G401 (cell line): ENCODE measurements at regions not wholly inside any gene's neighbourhood (a gene's known extent, or its start where the extent isn't known, plus 50 kb on each side); places are given as distances from the start of the nearest gene placed in this dataset.
A peak's percentile ranks its signal among the peaks of the same experiment; 100 is the strongest.

Experiments
- DNase-seq: peaks from one replicate; pipeline ENCODE4 v3.0.0-alpha.2; 2015; ENCODE audit warnings: low spot score
- in situ Hi-C: cut with HindIII; loops from 2 replicates; pipeline ENCODE4 v1.10.0; 2016; ENCODE audit warnings: low sequenced_read_pairs, mixed read lengths

DNA sequence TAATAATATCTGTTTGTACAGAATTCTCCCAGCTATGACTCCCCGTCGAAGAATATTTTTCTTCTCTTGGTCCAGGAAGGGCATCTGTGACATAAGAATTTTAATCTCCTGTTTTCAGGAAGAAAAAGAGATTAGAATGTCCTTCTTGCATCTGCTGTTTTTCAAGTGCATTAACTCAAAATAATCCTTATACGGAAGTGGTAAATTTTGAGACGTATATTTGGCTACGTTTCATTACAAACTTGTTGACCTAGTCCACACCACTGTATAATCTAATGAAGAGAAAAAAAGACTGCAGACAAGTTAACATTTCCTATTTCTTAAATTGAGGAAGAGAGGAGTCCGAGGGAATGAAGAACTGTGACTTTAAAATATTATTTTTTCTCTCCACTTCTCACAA, 959.9 kb downstream of the DIAPH3 start:
- no peak for DNase-seq
- in situ Hi-C loops: no loop called here

DNA sequence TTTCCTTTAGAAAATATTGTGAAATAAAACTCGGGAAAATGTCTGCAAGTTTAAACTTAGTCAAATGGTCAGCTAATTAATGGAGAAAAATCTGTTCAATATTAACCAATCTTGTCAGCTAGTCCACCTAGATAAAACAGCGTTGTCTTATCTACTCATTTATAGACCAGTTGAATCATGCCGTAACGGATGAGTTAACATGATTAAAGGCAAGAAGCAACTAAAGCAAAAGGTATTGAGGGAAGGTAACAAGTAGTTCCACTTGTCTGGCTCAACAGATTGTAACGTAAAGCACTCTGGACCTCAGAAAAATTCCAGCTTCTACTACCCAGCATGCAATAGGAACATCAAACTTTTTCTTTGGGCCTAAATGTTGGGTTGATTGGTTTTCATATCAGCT, 958.2 kb downstream of the DIAPH3 start:
- in situ Hi-C loops: no loop called here
- no peak for DNase-seq

DNA sequence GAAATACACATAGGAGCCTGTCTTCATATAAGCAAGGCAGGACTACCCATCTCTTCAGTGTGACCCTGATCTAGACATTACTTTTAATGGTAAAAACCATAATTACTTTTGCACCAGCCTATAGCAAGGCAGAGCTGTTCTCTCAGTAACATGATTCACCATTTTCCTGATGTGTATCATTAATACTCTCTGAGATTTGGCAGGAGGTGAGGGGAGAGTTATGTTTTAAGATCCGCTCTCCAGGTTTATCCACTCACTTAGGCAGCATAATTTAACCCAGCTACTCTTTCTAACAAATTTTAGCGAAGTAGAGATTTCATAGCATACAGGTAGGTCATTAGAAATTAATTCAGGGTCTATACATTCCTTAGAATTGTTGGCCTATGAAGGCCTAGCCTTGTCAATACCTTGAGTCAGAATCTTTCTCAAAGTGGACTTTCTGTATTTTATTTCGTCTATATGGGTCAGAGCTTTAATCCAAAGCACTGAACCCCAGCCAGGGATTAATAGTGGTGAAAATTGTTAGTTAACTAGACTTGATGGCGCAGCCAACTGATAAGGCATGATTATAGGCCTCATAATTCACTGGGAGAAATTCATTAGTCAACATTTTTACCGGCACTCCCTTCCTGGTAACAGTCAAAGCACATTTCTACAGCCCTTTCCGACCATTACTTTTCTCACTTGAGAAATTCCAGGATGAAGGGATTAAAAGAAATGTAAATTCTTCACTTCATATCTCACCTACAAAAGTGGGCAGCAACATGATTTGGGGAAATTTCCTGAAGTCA, 955.1 kb downstream of the DIAPH3 start:
- in situ Hi-C loops: no loop called here
- DNase-seq: no peak

DNA sequence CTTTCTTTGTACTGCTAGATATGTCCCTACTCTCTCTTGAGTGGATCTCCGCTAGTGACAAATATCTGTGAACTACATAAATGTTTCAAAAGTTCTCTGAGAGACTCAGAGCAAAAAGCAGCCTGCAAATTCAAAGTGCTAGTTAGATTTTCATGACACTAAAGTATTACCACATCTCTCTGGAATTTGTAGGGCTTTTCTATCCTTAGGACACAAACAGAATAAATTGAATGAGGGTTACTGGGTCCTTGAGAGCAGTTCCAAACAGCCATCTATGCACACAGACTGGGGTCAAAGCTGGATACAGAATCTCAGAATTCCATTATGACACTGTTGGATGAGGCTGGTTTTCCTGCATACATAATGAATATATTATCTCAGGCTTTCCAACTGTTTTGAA, 953.2 kb downstream of the DIAPH3 start:
- in situ Hi-C loops: no loop called here
- DNase-seq: no peak

DNA sequence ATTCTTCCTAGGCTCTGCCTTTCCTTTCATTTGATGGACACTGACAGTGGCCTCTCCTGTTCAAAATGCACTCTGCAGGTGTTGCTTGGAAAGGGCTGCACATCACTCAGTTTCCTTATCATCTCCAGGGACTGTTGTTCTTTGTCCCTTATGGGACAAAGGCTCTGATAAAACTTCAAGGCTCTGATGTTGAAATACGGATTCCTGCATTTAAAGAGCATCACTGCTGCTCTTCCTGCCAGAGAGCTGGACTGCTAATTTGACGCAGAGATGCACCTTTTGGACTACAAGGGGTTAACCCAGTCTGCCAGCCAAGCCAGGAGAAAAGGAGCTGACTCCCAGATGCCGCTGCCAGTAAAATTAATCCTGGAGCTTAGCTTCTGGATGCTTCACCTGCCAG, 952.1 kb downstream of the DIAPH3 start:
- no peak for DNase-seq
- in situ Hi-C loops: no loop called here

DNA sequence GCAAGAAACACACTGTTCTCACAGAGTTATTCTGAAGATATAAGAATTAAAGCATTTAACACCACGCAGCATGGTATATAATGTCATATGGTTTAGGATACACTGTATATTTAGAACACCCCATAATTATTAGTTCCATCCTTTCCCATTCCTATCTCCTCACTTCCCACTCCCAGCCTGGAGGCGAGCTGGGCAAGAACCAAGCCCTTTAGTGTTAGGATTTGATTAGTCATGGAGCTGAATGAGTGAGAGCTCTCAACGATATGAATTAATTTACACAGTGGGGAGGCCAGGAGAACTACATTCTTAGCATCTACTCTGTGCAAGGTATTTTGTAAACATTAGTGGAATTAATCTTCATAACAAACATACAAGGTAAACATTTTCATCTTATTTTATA, 934.3 kb downstream of the DIAPH3 start:
- in situ Hi-C loops: no loop called here

DNA sequence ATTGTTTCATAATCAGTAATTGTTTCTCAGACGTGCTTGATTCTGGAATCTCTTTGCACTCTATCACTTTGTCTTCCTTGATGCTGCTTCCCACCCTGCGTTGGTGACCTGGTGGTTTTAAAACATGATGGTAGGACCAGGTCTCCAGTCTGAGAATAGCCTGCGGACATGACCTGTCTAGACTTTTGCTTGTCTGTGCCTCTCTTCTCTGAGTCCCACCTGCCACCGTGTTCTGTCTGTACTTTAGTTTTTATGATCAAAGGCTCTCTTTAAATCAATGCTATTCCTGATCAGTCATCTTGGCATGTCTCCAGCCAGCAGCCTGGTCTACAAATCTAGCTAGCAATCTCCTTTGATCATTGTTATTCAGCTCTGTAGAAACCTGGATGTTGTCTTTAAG, 933.9 kb downstream of the DIAPH3 start:
- in situ Hi-C loops: no loop called here
- no peak for DNase-seq

More for the DNA sequence above, 934.3 kb downstream of the DIAPH3 start:
- no peak for DNase-seq

DNA sequence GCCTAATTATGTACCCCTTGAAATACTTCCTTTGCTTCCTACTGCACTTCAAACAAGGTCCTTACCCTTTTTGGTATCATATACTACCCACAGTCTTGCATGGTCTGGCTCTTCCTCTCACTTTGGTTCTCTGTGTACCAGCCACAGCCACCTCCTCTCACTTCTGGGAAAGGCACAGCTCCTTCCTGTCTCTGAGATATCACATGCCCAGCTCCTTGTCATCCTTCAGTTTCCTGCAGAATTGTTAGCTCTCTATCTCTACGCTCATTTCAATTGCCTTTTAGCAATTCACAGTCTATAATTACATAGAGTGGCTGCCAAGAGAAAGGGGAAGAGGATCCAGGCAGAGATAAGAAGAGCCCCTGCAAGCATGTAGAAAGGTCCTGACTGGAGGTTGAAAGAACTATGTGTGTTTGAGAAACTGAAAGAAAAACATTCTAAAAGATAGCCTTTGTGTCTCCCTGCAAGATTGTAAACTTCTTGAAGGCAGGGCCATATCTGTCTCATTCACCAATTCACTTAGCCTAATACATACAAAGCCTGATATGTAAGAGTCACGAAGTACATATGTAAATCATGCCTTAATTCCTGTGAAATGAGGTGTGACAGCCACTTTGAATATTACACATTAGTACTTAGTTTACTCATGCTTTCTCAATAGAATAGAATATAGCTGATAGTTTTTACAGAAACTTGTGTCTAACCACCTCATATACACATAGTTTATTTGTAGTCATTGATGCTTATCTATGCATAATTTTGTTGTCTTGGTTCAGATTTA, 933.1 kb downstream of the DIAPH3 start:
- in situ Hi-C loops: no loop called here

DNA sequence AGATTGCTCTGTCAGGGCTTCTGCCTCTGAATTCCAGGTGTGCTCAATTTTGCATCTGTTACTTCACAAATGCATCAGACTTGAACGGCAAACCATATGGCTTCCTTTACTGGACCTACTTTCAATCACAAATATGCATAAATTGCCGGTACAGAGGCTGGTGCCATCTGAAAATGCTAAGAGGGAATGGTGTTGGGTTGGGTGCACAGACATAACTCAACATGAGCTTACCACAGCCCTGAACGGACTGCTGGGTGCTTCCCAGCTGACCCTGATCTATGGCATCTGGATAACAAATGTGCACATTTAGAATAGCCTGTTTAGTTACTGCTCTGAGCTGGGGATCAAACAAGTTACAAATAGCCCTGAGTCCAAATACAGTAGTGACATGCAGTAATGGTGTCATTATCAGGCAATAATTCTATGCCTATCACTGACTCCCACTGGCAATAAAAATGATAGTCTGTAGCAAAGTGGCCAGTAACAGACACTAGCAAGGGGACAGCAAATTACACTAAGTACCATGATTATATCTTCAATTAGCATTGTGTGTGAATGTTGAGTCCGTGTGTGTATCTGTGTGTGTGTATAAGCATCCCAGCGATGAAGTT, 927.3 kb downstream of the DIAPH3 start:
- in situ Hi-C loops: no loop called here
- DNase-seq: no peak

More for the DNA sequence above, 933.1 kb downstream of the DIAPH3 start:
- DNase-seq: no peak

DNA sequence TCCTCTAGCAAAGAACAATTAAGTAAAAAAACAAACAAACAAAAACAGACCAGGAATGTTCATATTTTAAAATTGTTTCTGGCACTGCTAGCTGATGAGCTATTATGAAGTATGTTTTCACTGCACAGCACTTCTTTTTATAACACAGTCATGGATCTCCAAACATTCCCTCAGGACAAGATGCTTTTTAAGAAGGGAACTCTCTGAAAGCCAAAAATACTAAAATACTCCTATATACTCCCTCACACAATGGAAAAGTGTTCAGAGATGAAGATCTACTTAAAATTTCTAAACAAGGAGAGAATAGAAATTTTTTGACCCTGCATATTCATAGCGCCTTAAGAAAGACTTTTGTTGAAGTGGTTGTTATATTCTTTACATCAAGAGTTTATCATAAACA, 926.8 kb downstream of the DIAPH3 start:
- in situ Hi-C loops: no loop called here
- no peak for DNase-seq

DNA sequence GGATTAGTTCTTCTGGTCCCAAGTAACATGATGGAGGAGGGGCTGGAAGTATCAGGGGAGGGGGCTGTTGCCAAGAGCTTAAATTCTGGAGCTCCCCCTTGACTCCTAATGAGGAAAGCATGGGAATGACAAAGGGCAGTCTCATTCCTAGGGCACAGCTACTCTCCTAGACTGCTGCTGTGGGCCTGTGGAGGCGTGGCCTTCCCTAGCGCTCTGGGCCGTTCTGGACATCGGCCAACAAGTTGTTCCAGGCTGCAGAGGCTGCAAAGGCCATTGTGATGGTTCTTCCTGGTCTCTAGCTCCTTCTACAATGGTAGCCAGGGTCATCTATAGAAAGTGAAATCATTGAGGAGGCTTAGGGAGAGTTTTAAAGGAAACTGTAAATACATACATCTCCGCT, 916.6 kb downstream of the DIAPH3 start:
- DNase-seq: no peak
- in situ Hi-C loops: no loop called here

DNA sequence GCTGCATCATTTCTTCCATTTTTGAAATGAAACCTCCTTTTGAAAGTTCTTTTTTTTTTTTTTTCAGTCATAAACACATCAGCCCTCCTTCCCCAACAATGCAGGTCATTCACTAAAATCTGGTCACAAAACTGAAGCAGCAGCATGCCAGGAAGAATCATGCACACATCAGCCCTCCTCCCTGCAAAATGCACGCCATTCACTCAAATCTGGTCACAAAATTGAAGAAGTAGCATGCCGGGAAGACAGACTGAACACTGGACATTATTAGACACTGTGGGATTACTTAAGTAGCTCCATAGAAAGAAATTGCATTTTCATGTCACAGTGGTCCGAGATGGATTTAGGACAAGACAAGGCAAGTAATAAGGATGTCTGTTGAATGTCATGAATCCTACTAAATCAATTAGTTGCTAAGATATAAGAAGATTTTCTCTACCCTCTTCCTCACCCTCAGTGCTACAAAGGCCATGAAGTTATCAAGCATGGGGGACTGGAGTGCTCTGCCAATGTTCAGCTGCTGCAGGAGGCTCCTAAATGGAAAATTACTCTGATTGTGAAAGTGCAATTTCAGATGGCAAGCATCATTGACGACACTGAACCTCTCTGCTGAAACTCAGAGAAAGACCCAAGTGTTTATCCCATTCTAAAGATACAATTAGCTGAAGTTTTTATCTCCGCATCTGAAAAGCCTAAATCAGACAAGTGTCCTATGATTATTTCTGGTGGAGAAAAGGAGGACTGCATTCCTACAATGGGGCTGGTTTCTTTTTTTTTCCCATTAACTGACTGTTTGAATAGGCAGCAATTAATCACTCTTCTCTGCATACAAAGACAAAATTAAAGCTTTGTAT, 913.2 kb downstream of the DIAPH3 start:
- in situ Hi-C loops: no loop called here
- DNase-seq: no peak

DNA sequence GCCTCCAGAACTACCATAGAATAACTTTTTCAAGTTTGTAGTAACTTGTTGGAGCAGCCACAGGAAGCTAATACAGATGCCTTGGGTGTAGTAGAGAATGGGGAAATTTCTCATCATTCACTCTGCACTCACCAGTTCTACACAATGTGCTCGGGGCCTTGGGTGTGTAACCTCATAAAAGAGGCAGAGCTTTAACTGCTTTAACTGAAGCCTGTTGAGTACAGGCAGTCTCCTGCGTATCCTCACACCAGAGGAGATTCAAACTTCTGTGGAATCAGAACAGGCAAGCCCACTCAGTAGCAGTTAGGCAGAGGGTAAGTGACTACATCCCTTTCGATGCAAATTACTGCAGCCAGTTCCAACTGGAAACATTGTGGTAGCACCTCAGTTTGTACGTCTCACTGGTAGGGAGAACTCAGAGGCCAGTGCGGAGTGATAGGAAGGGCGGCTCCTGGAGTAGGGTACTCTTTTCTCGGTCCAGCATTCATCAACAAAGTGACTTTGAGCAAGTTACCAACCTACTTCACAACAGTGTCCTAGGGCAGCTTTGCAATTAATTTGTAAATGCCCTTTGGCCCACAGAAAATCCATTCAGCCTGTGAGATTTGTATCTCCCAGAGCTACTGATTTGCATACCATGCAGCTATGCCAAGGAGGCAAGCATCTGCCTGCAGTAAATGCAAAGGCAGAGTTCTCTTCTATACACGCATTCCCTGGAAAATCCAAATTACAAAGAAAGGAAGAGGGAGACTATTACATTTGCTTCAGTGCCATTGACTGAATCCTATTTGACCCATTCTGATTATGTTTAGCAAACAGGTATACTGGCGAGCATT, 904.3 kb downstream of the DIAPH3 start:
- in situ Hi-C loops: no loop called here

DNA sequence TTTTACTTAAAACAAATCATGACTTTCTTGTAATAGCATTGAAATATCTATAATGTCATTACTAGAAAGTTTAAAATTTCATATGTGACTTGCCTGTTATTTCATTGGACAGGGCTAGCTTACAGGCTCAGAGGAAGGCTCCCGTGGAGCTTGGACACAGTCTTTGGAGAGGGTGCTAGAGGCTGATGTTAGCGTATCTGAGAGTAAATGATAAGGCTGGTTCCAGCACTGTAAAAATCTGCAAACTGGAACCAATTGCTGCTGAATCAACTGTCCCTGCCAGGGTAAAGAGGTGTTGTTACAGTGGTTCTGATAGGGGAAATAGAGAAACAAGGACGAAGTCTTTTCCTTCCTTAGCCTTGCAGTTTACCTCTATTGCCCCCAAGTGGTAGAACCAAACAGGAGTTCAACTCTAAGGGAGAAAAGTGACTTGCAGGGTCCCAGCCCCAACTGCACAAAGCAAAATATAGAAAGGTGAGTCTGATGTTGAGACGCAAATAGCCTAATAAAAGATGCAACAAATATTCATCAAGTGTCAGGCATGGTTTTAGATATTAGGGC, 901.7 kb downstream of the DIAPH3 start:
- peak; percentile 4 for DNase-seq
- in situ Hi-C loops: no loop called here

More for the DNA sequence above, 904.3 kb downstream of the DIAPH3 start:
- no peak for DNase-seq

DNA sequence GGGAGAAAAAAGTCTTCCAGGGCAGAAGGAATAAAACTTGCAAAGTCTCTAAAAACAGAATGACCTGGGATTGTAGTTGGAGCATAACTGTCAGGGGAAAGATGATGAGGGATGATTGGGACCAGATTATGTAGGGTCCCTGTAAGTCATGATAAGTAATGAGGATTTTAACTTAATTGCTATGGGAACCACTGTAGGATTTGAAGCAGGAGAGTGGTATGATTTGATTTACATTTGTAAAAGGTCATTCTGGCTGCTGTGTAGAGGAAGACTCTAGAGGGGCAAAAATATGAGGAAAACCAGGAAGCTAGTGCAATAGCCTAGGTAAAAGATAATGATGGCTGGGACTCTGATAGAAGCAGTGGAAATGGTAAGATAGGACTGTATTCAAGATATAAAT, 900.2 kb downstream of the DIAPH3 start:
- in situ Hi-C loops: no loop called here
- no peak for DNase-seq

DNA sequence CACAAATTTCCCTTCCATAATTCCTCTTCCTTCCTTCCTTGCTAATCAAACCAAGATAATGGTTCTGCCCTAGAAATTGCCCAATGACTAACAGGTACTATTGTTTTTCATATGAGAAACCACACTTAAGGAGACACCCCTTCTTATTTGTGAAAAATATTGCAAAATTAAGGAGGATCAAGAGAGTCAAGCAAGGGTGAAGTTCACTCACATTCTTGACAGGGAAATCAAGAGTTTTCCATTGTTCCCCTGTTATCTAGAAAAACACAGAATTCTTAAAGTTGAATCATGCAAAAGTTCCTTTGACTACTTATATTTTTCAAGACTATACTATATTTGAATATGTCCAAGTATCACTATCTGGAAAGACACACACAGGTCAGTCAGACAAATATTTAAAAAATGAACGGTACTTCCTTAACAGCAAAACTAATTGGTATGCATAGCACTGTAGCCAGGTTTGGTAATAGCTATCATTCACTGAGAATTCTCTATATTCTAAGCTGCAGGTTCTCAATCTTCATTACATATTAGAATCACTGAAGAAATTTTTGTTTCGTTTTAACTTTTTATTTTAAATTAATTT, 897.2 kb downstream of the DIAPH3 start:
- no peak for DNase-seq
- in situ Hi-C loops: no loop called here

DNA sequence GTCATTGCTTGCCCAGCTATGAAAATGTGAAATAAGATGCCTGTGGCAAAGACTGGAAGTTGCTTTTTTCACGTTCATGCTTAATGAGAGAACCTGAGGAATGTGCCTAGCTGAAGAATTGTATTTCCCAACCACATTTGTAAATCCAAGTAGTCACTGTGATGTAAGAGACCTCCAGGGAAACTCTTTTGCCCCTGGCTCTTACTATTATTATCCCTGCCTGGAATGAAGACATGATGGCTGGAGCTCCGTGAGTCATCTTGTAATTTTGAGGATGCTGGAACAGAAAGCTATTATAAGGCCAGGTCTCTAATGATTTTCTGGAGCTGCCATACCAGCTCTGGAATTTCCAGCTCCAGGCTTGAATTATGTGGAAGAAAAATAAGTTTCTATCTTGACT, 894.3 kb downstream of the DIAPH3 start:
- in situ Hi-C loops: no loop called here
- no peak for DNase-seq

DNA sequence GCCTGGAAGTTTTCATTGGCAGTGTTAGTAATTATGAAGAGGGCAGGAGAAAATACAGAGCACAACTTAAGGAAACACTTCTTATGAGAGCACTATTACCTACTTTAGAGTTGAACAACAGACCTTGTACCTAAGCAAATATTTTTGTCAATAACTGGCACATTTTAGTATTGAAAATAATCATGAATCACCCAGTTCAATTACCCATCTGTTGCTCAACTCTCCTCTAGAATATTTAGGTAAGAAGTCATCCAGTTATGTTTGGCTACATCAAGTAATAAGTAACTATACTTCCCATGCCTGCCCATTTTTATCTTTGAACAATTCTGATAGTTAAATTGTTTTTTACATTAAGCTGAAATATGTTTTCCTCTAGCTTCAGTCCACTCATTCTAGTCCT, 893.4 kb downstream of the DIAPH3 start:
- in situ Hi-C loops: no loop called here
- DNase-seq: no peak
